GM12874 (cell line): ENCODE measurements at regions not wholly inside any gene's neighbourhood (a gene's known extent, or its start where the extent isn't known, plus 50 kb on each side); places are given as distances from the start of the nearest gene placed in this dataset.

ENCODE experiments used
- TF ChIP-seq, protein P1 (sequence below): IDR thresholded peaks from 2 replicates; pipeline ENCODE4 v1.5.1; 2011; ENCODE audit warnings: low read depth, mild to moderate bottlenecking, control low read depth, low read length, moderate library complexity; ENCODE audit not compliant: insufficient read depth

DNA sequence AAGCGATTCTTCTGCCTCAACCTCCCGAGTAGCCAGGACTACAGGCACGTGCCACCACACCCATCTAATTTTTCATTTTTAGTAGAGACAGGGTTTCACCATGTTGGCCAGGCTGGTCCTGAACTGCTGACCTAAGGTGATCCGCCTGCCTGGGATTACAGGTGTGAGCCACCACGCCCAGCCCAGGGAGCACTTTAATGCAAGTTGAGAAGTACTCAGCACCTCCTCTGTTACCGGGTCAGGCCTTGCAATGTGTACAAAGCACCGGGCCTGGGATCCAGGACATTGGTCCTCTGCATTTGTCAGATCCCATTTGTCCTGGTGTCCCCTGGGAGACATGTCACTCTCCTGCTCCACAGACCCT is 143.6 kb downstream of the TOMM20 start:
- TF ChIP-seq, protein P1, sequence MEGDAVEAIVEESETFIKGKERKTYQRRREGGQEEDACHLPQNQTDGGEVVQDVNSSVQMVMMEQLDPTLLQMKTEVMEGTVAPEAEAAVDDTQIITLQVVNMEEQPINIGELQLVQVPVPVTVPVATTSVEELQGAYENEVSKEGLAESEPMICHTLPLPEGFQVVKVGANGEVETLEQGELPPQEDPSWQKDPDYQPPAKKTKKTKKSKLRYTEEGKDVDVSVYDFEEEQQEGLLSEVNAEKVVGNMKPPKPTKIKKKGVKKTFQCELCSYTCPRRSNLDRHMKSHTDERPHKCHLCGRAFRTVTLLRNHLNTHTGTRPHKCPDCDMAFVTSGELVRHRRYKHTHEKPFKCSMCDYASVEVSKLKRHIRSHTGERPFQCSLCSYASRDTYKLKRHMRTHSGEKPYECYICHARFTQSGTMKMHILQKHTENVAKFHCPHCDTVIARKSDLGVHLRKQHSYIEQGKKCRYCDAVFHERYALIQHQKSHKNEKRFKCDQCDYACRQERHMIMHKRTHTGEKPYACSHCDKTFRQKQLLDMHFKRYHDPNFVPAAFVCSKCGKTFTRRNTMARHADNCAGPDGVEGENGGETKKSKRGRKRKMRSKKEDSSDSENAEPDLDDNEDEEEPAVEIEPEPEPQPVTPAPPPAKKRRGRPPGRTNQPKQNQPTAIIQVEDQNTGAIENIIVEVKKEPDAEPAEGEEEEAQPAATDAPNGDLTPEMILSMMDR = no peak

DNA sequence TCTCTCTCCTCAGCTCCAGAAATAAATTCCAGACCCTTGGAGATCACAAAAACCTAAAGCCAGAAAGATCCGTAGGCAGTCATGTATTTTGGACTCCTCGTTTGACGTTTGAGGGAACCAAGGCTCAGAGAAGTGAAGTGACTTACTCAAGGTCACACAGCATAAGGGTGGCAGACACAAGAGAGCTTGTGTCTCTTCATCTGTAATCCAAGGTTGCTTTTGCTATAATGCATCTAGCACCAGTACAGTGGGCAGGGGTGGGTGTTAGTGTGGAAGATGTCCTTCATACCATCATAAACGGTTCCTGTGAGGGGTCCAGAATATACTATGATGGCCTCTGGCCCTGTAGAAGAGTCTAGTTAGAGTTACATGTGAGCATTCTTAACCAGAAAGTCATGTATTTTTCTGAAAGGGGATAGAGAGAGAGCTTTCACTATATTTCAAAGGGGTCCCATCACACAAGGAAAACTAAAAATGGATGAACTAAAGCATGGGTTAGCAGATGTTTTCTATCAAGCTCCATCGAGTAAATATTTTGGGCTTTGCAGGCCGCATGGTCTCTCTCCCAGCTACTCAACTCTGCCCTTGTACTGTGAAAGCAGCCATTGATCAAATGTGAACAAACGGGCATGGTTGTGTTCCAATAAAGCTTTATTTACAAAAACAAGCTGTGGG is 144.9 kb downstream of the TOMM20 start:
- TF ChIP-seq, protein P1 = no peak

DNA sequence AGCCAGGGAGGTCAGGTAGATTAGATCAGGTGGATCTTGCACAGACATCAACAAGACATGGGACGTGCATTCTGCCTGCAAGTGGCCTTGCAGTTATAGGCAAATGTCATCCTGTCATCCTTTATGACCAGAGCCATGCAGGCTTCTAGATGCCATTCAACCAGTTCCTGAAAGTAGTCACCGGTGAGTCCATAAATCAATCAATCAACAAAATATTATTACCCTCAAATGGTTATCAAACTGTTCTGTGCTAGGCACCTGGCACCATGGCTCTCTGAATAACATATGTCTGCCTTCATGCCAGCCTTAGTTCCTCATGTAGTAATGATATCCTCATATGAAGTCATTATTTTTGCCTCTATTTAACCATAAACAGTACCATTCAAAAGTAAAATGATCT is 146.9 kb downstream of the TOMM20 start:
- TF ChIP-seq, protein P1 = no peak

DNA sequence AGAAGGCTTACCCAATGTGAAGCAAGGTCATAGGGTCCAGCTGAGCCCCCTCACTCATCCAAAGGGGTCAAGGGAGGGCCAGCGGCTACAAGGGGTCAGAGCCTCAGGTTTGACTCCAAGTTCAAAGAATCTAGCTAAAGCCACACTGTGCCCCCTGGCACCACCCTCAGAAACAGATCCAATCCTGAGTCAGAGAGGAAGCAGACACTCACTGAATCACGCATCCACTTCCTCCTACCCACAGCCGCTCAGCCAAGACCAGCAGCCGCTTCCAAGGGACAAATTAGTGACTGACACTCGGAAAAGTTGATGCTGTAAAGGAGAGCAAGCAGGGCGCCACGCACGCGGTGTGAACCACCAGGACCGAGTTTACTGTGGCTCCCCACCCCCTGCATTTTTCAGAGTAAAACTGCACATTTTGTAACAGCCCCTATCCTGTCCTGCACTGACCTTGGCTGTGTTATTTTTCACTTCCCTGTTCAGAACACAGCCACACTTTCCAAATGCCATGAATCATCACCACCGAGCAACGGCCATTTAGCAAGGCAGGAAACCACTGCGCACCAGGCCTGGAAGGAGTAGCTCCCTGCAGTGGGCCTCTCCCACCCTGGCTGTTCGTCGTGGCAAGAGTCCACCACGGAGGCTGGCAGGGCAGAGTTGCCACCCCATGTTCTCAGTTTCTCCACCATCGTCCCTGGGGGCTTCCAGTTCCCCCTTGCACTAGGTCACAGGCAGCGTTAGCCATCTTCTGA is 147.8 kb downstream of the TOMM20 start:
- TF ChIP-seq, protein P1 = no peak

DNA sequence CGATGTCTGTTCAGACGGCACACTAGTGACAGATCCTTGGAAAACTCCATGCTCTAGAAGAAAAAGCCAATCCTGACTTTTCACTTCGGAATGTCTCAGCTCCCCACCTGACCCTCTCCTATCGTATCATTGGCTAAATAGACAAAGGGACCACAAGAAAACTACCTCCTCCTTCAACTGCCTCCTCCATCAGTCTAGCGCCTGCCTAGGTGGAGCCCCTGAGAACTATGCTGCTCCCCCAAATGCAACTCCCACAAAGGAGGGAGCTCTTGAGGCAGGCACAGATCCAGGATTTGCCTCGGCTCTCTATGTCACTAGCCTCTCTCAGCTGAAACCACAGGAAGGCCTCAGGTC is 148.4 kb downstream of the TOMM20 start:
- TF ChIP-seq, protein P1 = no peak

DNA sequence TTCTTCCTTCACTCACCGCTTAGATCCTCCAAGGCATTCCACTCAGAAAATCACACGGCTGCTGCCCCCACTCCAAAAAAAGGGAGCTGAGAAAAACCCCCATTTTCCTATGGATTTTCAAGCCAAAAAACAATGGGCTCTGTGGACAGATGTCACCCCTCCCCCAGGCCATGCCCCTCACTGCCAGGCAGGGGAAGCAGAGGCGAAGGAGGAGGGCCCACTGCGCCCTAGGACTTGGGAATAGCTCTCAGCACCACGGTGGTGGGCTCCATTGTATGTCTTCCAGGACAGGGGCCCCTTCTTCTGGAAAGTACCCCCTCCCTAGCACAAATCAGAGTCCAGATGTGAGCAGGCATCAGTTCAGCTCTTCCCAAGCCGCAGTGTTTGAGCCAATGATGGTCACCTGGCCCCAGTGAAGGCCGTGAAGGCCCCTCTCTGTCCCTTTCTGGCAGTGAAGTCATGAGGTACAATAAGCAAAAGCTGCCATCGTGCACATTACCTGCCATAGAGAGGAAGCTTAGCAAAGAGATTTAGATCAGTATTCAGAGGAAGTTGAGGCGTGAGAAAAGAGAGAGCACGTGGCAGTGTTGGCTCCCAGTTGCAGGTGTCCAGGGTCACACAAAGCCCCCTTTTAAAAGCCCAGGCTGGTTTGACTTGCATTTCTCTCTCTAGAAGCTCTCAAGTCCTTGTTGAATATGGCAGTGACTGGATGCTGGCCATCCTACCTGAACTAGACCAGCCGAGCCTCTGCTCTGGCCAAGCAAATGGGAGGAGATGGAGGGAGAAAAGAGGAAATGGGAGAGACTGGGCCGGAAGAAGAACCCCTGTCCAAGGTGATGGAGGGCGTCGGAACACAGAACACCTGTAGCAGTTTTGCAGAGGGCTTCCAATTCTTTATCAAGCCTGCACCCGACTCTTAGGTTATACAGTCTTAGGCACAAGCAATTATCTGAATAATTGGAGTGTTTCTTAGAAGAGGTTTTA is 149.0 kb downstream of the TOMM20 start:
- TF ChIP-seq, protein P1 = no peak
